GM18909 (cell line): ENCODE measurements at regions not wholly inside any gene's neighbourhood (a gene's known extent, or its start where the extent isn't known, plus 50 kb on each side); places are given as distances from the start of the nearest gene placed in this dataset.
"Not testable (repeated sequence)": the region's sequence is repeated elsewhere in the genome, so short reads cannot be mapped to it uniquely, and the experiment has no call there.

Experiments used
- ATAC-seq: cut with Tn5 transposase; IDR thresholded peaks from one replicate; pipeline ENCODE4 v1.9.1; 2021; ENCODE audit warnings: mild to moderate bottlenecking; ENCODE audit not compliant: unreplicated experiment, poor library complexity

GRCh38 chr7:114799628-114800028 lies 122.3 kb upstream of the MDFIC start:
- ATAC-seq, result no peak

GRCh38 chr7:114802632-114803031 lies 119.3 kb upstream of the MDFIC start:
- ATAC-seq, result no peak

GRCh38 chr7:114806590-114807162 lies 115.2 kb upstream of the MDFIC start:
- ATAC-seq, result no peak

GRCh38 chr7:114812570-114812969 lies 109.3 kb upstream of the MDFIC start:
- no peak for ATAC-seq

GRCh38 chr7:114813624-114814023 lies 108.3 kb upstream of the MDFIC start:
- no peak for ATAC-seq

GRCh38 chr7:114817036-114817435 lies 104.9 kb upstream of the MDFIC start:
- not testable (repeated sequence) for ATAC-seq

GRCh38 chr7:114818501-114818900 lies 103.4 kb upstream of the MDFIC start:
- ATAC-seq, result no peak

- no peak for ATAC-seq
These were observed 102.1 kb upstream of the MDFIC start for GRCh38 chr7:114819616-114820362.

- no peak for ATAC-seq
These were observed 100.6 kb upstream of the MDFIC start for GRCh38 chr7:114821030-114821900.

- no peak for ATAC-seq
These were observed 99.8 kb upstream of the MDFIC start for GRCh38 chr7:114822131-114822530.

- ATAC-seq, result no peak
These were observed 99.0 kb upstream of the MDFIC start for GRCh38 chr7:114822844-114823243.

GRCh38 chr7:114823290-114823689 lies 98.6 kb upstream of the MDFIC start:
- ATAC-seq, result no peak

- ATAC-seq, result no peak
These were observed 96.4 kb upstream of the MDFIC start for GRCh38 chr7:114825423-114825951.

GRCh38 chr7:114830952-114831351 lies 90.9 kb upstream of the MDFIC start:
- ATAC-seq, result no peak

- peak; percentile 91 for ATAC-seq
These were observed 88.8 kb upstream of the MDFIC start for GRCh38 chr7:114832906-114833595.

GRCh38 chr7:114835303-114835702 lies 86.6 kb upstream of the MDFIC start:
- no peak for ATAC-seq

GRCh38 chr7:114835861-114836260 lies 86.0 kb upstream of the MDFIC start:
- ATAC-seq, result no peak

GRCh38 chr7:114842551-114843065 lies 79.3 kb upstream of the MDFIC start:
- ATAC-seq, result no peak

- peak; percentile 45 for ATAC-seq
These were observed 78.8 kb upstream of the MDFIC start for GRCh38 chr7:114843102-114843501.

- no peak for ATAC-seq
These were observed 70.4 kb upstream of the MDFIC start for GRCh38 chr7:114851406-114852061.
